ENCODE measurements at regions not wholly inside any gene's neighbourhood (a gene's known extent, or its start where the extent isn't known, plus 50 kb on each side); places are given as distances from the start of the nearest gene placed in this dataset.

DNA sequence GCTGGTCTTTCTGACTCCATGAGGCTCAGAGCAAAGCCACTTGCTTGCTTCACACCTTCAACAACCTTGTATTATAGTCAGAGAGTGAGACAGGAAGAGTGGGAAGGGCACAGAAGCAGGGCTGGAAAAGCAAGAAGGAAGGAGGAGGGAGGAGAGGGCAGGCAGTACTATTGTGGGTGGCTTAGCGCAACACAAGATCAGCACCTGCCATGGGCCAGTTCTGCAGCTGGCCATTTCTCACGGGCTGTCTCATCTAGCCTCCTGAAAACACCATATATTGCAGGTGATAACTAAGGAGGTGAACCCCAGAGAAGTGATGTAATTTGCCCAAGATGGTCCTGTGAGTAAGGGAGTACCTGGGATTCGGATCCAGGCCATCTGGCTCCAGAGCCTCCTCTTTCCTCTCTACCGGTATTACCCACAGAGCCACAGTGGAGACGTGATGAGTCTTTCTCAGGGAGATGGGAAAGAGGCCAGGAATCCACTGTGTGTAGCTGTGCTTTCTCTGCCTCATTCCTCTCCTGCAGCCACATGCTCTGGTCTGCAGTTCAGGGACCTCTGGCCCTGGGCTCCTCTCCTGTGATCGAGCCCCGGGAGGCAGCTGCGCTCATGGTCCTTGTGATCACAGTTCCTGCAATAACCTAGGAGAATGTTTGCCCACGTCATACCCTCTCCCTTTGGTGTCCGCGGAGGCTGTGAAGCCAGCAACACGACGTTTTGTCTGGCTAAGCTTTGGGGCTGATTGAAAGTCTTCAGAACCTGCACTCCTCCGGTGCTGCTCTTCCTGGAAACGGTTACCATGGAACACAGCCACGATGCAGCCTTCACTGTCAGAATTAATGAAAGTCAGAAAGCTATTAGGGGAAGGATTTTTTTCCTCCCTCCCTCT is 178.1 kb upstream of the CCL2 start:
- H2AFZ ChIP-seq (ENCODE audit: insufficient read depth, low read depth, low read length, poor library complexity, severe bottlenecking): no peak overlapping the region
- no peaks in the 10 kb centered on the region for H4K20me1 ChIP-seq (ENCODE audit: insufficient read depth, low read length)
- Mint-ChIP-seq H3K27ac (peak overlapping the region in 1 of 7 donors; percentile 55), H3K4me3 (no peak overlapping the region), H3K4me1 (no peaks in the 10 kb centered on the region), H3K9me3 (peaks cover 0 to 5% (median 0%) of the 10 kb centered on the region in 7 donors), H3K36me3 (no peaks in the 10 kb centered on the region), H3K27me3 (ENCODE audit: low read depth in 3 of 3) (peaks cover 2 to 8% (median 2%) of the 10 kb centered on the region in 3 donors)
- no peaks in the 10 kb centered on the region for H3K36me3 ChIP-seq (replicated peaks in 1 of 2; ENCODE audit: control insufficient read depth in 1 of 2, insufficient read depth in 2 of 2, low read length in 2 of 2)
- intact Hi-C loops (cut with micrococcal nuclease): no loop called here
- no peak overlapping the region for H3K9ac ChIP-seq (ENCODE audit: insufficient read depth, low read length, poor library complexity, severe bottlenecking)
- no peak overlapping the region for H3K4me2 ChIP-seq (replicated peaks; ENCODE audit: extremely low read depth, low read length, poor library complexity, severe bottlenecking)
- TF ChIP-seq, protein P1, sequence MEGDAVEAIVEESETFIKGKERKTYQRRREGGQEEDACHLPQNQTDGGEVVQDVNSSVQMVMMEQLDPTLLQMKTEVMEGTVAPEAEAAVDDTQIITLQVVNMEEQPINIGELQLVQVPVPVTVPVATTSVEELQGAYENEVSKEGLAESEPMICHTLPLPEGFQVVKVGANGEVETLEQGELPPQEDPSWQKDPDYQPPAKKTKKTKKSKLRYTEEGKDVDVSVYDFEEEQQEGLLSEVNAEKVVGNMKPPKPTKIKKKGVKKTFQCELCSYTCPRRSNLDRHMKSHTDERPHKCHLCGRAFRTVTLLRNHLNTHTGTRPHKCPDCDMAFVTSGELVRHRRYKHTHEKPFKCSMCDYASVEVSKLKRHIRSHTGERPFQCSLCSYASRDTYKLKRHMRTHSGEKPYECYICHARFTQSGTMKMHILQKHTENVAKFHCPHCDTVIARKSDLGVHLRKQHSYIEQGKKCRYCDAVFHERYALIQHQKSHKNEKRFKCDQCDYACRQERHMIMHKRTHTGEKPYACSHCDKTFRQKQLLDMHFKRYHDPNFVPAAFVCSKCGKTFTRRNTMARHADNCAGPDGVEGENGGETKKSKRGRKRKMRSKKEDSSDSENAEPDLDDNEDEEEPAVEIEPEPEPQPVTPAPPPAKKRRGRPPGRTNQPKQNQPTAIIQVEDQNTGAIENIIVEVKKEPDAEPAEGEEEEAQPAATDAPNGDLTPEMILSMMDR (IDR thresholded peaks at IDR 0.05): no peak
- WGBS (ENCODE audit: insufficient coverage): 74% methylated on average over 9 of the region's 16 CpGs
- H3K27ac ChIP-seq (ENCODE audit: low read depth in 1 of 2, low read length in 2 of 2): no peak overlapping the region
- no peaks in the 10 kb centered on the region for H3K27me3 ChIP-seq (ENCODE audit: control insufficient read depth in 2 of 2, insufficient read depth in 2 of 2, low read length in 2 of 2)
- no peaks in the 10 kb centered on the region for H3K4me1 ChIP-seq (ENCODE audit: control insufficient read depth in 1 of 2, insufficient read depth in 2 of 2, low read length in 2 of 2)
- H3K9me3 ChIP-seq (replicated peaks in 1 of 2; ENCODE audit: control insufficient read depth in 1 of 2, insufficient read depth in 1 of 2, low read length in 2 of 2): no peaks in the 10 kb centered on the region
- H3K79me2 ChIP-seq (ENCODE audit: insufficient read depth, low read length): no peaks in the 10 kb centered on the region
- DNase-seq: no peak
- H3K4me3 ChIP-seq (replicated peaks in 1 of 3; ENCODE audit: low read depth in 2 of 3, low read length in 3 of 3): no peak overlapping the region

DNA sequence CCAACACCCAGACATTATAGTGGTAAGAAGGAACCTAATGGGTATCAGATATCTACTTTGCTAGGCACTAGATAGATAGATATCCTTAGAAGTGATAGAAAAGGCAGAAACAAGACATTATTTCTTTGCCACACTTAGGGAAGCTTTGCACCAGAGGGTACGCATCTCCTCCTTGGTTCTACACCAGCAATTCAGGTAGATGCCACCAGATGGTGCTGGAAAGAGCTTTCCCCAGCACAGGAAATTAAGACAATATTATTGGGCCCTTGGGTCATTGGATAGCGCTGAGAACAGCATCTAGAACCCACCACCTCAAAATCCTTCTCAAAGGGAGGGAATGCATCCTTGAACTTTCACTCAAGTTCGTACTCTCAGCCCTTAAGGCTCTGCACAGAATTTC is 173.8 kb upstream of the CCL2 start:
- no peak for DNase-seq
- no peaks in the 10 kb centered on the region for H4K20me1 ChIP-seq (ENCODE audit: insufficient read depth, low read length)
- no peak overlapping the region for H3K27ac ChIP-seq (ENCODE audit: low read depth in 1 of 2, low read length in 2 of 2)
- Mint-ChIP-seq H3K27me3 (ENCODE audit: low read depth in 3 of 3) (peaks cover 3 to 8% (median 4%) of the 10 kb centered on the region in 3 donors), H3K4me3 (no peak overlapping the region), H3K9me3 (peaks cover 0 to 5% (median 0%) of the 10 kb centered on the region in 7 donors), H3K27ac (no peak overlapping the region), H3K4me1 (no peaks in the 10 kb centered on the region), H3K36me3 (no peaks in the 10 kb centered on the region)
- TF ChIP-seq, protein P1 (IDR thresholded peaks at IDR 0.05): peak; percentile 26
- no peak overlapping the region for H3K9ac ChIP-seq (ENCODE audit: insufficient read depth, low read length, poor library complexity, severe bottlenecking)
- H3K27me3 ChIP-seq (ENCODE audit: control insufficient read depth in 2 of 2, insufficient read depth in 2 of 2, low read length in 2 of 2): no peaks in the 10 kb centered on the region
- WGBS (ENCODE audit: insufficient coverage): 92% methylated on average over 3 of the region's 3 CpGs
- no peaks in the 10 kb centered on the region for H3K36me3 ChIP-seq (replicated peaks in 1 of 2; ENCODE audit: control insufficient read depth in 1 of 2, insufficient read depth in 2 of 2, low read length in 2 of 2)
- no peak overlapping the region for H3K4me3 ChIP-seq (replicated peaks in 1 of 3; ENCODE audit: low read depth in 2 of 3, low read length in 3 of 3)
- H3K4me1 ChIP-seq (ENCODE audit: control insufficient read depth in 1 of 2, insufficient read depth in 2 of 2, low read length in 2 of 2): no peaks in the 10 kb centered on the region
- H3K79me2 ChIP-seq (ENCODE audit: insufficient read depth, low read length): no peaks in the 10 kb centered on the region
- no peaks in the 10 kb centered on the region for H3K9me3 ChIP-seq (replicated peaks in 1 of 2; ENCODE audit: control insufficient read depth in 1 of 2, insufficient read depth in 1 of 2, low read length in 2 of 2)
- H2AFZ ChIP-seq (ENCODE audit: insufficient read depth, low read depth, low read length, poor library complexity, severe bottlenecking): no peak overlapping the region
- intact Hi-C loops (cut with micrococcal nuclease): no loop called here
- no peak overlapping the region for H3K4me2 ChIP-seq (replicated peaks; ENCODE audit: extremely low read depth, low read length, poor library complexity, severe bottlenecking)

All from CD14-positive monocyte (primary cell).